ENCODE measurements at regions not wholly inside any gene's neighbourhood (a gene's known extent, or its start where the extent isn't known, plus 50 kb on each side); places are given as distances from the start of the nearest gene placed in this dataset.

DNA sequence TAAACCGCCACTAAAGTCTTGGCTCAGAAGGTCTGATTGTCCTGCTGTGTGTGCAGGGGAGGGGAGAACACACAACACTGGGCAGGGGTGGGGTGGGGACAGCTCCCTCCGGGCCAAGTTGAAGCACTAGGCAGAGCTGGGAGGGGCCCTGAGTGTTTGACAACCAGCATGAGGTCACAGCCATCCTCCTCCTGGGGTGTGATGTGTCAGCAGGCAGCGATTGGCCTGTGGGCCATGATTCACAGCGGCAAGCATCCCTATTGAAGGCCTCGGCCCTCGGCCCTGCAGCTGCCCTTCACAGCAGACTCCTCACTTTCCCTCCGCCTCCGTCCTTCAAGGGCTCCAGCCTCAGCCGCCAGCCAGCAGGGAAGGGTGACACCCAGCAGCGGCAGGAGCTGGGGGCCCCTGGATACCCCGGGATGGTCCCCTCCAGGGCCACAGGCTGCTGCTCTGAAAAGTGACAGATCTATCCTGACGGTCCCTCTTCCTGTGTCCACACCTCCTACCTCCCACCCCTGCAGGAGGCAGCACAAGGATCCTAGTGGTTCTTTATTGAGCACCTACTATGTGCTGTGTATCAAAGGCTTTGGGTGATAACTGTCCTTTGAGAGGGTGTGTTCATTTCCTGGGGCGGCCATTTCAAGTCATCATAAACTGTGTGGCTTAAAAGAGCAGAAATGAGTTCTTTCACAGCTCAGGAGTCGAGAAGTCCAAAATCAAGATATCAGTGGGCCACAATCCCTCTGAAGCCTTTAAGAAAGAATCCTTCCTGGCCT is 66.0 kb upstream of the SLC25A33 start:
- peak overlapping the region; percentile 60 to 66 for H3K27ac ChIP-seq
- no peak overlapping the region for H3K4me3 ChIP-seq
- no peaks in the 10 kb centered on the region for H3K4me1 ChIP-seq
- no peaks in the 10 kb centered on the region for H3K36me3 ChIP-seq
- DNase-seq (ENCODE audit: low spot score) = peak; percentile 95
- TF ChIP-seq, protein P1, sequence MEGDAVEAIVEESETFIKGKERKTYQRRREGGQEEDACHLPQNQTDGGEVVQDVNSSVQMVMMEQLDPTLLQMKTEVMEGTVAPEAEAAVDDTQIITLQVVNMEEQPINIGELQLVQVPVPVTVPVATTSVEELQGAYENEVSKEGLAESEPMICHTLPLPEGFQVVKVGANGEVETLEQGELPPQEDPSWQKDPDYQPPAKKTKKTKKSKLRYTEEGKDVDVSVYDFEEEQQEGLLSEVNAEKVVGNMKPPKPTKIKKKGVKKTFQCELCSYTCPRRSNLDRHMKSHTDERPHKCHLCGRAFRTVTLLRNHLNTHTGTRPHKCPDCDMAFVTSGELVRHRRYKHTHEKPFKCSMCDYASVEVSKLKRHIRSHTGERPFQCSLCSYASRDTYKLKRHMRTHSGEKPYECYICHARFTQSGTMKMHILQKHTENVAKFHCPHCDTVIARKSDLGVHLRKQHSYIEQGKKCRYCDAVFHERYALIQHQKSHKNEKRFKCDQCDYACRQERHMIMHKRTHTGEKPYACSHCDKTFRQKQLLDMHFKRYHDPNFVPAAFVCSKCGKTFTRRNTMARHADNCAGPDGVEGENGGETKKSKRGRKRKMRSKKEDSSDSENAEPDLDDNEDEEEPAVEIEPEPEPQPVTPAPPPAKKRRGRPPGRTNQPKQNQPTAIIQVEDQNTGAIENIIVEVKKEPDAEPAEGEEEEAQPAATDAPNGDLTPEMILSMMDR (IDR thresholded peaks at IDR 0.05) = no peak
- no peaks in the 10 kb centered on the region for H3K27me3 ChIP-seq
- H3K9me3 ChIP-seq = no peaks in the 10 kb centered on the region

DNA sequence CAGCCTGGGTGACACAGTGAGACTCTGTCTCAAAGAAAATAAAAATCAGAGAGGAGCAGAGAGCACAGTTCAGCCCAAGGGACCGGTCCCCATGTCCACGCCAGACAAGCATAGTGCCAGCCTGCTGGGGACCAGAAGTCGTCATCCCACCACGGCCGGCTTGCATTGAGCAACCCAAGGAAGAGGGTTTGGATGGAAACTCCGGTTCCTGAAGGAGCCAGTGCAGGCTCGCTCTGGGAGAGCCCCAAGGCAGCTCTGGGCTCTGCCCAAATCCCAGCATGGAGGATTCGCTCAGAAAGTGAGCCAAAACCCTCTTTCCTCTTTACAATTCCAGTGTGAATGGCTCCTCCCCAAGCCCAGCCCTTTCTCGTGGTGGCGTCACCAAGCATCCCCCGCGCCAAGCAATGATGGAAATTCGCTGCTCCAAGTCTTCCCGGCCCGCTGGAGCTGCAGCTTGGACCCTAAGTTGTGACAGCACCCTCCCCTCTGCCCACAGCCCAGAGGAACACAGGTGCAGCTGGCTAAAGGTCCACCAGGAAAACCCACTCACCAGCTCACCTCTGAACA is 64.1 kb upstream of the SLC25A33 start:
- no peak overlapping the region for H3K27ac ChIP-seq
- DNase-seq (ENCODE audit: low spot score) = no peak

DNA sequence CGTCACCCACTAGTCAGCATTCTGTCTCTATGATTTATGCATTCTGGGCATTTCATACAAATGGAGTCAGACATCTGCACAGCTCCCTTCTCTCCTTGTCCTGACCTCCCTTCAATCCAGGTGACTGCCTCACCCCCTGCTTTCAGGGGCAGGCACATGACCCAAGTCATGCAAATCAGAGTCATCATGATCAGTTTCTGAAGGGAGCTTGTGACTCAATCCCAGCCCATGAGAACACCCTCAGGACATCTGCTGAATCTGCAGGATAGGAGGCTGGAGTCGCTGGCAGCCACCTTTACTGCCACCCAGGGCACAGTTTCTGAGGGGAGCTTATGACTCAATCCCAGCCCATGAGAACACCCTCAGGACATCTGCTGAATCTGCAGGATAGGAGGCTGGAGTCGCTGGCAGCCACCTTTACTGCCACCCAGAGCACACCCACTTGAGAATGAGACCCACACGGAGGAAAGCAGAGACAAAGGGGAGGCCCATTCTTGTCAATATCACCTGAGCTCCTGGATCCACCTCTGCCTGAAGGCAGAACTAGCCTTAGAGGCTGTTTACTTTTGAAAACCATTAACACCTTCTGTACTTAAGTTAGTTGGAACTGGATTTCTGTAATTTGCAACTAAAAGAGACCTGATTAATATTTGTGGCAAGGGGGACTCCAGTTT is 62.3 kb upstream of the SLC25A33 start:
- no peak for DNase-seq (ENCODE audit: low spot score)
- Histone ChIP-seq H3K4me3 (no peak overlapping the region), H3K36me3 (no peaks in the 10 kb centered on the region), H3K27me3 (no peaks in the 10 kb centered on the region), H3K27ac (no peak overlapping the region), H3K4me1 (no peaks in the 10 kb centered on the region), H3K9me3 (no peaks in the 10 kb centered on the region)
- TF ChIP-seq, protein P1 (IDR thresholded peaks at IDR 0.05) = no peak

More for the DNA sequence above, 64.1 kb upstream of the SLC25A33 start:
- no peaks in the 10 kb centered on the region for H3K27me3 ChIP-seq
- H3K4me1 ChIP-seq = no peaks in the 10 kb centered on the region
- TF ChIP-seq, protein P1 (IDR thresholded peaks at IDR 0.05) = no peak
- H3K36me3 ChIP-seq = no peaks in the 10 kb centered on the region
- H3K4me3 ChIP-seq = no peak overlapping the region
- no peaks in the 10 kb centered on the region for H3K9me3 ChIP-seq

DNA sequence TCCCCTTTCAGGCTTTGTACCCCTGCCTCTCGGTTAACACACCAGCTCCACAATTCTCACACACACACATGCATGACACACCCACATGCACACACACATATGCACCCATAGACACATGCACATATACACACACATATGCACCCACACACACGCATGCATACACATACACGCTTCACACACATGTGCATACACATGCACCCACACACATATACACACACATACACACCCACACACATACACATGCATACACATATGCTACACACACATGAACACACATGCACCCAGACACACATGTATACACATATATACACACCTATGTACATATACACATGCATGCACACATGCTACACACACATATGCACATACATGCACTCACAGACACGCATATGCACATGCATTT is 61.7 kb upstream of the SLC25A33 start:
- TF ChIP-seq, protein P1 (IDR thresholded peaks at IDR 0.05) = no peak
- no peak overlapping the region for H3K27ac ChIP-seq

DNA sequence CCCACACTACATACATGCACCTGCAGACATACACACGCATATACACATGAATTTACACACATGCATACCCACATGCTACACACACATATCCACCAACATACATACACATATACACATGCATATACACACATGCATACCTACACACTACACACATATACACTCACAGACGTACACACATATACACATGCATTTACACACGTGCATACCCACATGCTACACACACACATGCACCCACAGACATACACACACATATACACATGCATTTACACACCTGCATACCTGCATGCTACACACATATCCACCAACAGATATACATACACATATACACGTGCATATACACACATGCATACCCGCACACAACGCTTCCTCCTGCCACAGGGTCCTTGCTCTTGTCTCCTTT is 61.2 kb upstream of the SLC25A33 start:
- Histone ChIP-seq H3K4me1 (no peaks in the 10 kb centered on the region), H3K27ac (no peak overlapping the region), H3K27me3 (no peaks in the 10 kb centered on the region), H3K36me3 (no peaks in the 10 kb centered on the region), H3K4me3 (no peak overlapping the region), H3K9me3 (no peaks in the 10 kb centered on the region)
- DNase-seq (ENCODE audit: low spot score) = no peak
- TF ChIP-seq, protein P1 (IDR thresholded peaks at IDR 0.05) = no peak

More for the DNA sequence above, 61.7 kb upstream of the SLC25A33 start:
- Histone ChIP-seq H3K27me3 (no peaks in the 10 kb centered on the region), H3K36me3 (no peaks in the 10 kb centered on the region), H3K9me3 (no peaks in the 10 kb centered on the region), H3K4me1 (no peaks in the 10 kb centered on the region), H3K4me3 (no peak overlapping the region)
- no peak for DNase-seq (ENCODE audit: low spot score)
